ENCODE measurements at regions not wholly inside any gene's neighbourhood (a gene's known extent, or its start where the extent isn't known, plus 50 kb on each side); places are given as distances from the start of the nearest gene placed in this dataset.

DNA sequence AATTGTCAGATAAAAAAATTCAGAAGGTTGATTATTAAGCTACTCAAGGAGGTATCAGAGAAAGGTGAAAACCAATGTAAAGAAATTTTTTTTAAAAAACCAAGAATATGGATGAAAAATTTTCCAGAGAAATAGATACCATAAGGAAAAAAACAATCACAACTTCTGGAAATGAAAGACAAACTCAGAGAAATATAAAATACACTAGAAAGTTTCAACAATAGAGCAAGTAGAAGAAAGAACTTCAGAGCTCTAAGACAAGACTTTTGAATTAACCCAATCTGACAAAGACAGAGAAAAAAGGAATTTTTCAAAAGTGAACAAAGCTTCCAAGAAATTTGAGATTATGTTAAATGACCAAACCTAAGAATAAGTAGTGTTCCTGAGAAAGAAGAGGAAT lies 62.9 kb upstream of the TEAD1 start:
- H3K4me3 ChIP-seq, result no peak overlapping the region
- H3K4me1 ChIP-seq (ENCODE audit: control insufficient read depth, insufficient read depth, low read length), result no peaks in the 10 kb centered on the region
- no peak overlapping the region for H3K9ac ChIP-seq (ENCODE audit: control insufficient read depth, insufficient read depth, low read length)
- H4K20me1 ChIP-seq (ENCODE audit: control insufficient read depth, insufficient read depth), result no peaks in the 10 kb centered on the region
- ATAC-seq (no peak), DNase-seq (ENCODE audit: low read depth, low spot score) (no peak), FAIRE-seq (no peak)
- TF ChIP-seq BRCA1 (IDR thresholded peaks at IDR 0.05; ENCODE audit: low read depth, low read length) (no peak), SREBF2 (IDR thresholded peaks at IDR 0.05; ENCODE audit: low read length) (no peak), PML (IDR thresholded peaks at IDR 0.05; ENCODE audit: low read length) (no peak)
- H3K27me3 ChIP-seq (replicated peaks in 1 of 2; ENCODE audit: control insufficient read depth in 2 of 2, insufficient read depth in 2 of 2, low read length in 1 of 2), result no peaks in the 10 kb centered on the region
- CTCF ChIA-PET, result interaction anchor here (0.6 to 1.4 kb wide), 4 partner anchors 12 to 98 kb away, joined by 3 to 5 read pairs (median 4); no protein-coding TSS in a partner anchor
- no peaks in the 10 kb centered on the region for H3K36me3 ChIP-seq (ENCODE audit: control insufficient read depth in 2 of 2, insufficient read depth in 2 of 2, low read length in 1 of 2)
- H3K9me3 ChIP-seq (replicated peaks; ENCODE audit: control insufficient read depth, insufficient read depth, low read length), result no peaks in the 10 kb centered on the region
- no peaks in the 10 kb centered on the region for H3K79me2 ChIP-seq (ENCODE audit: control insufficient read depth, insufficient read depth, low read length)
- BruUV-seq (replicated peaks), result no TSS peak
- RAD21 ChIA-PET (ENCODE audit: unreplicated experiment), result no interaction called here
- intact Hi-C loops (cut with micrococcal nuclease; ENCODE audit: unreplicated experiment), result no loop called here
- in situ Hi-C loops (cut with MboI), result no loop called here
- POLR2A ChIA-PET, result no interaction called here
- no peak overlapping the region for H3K27ac ChIP-seq (ENCODE audit: control insufficient read depth, insufficient read depth)
- no peak overlapping the region for H2AFZ ChIP-seq (ENCODE audit: control insufficient read depth, low read depth, low read length)
- H3K4me2 ChIP-seq (ENCODE audit: control insufficient read depth, insufficient read depth), result no peak overlapping the region
- SMC1A ChIA-PET (ENCODE audit: uncharacterized antibody, unreplicated experiment), result interaction anchor here (1.7 kb wide), 1 partner anchor 10 kb away, joined by 3 read pairs; no protein-coding TSS in a partner anchor

- RAD21 ChIA-PET (ENCODE audit: unreplicated experiment), result no interaction called here
- BruUV-seq (replicated peaks), result no TSS peak
These were observed 56.6 kb upstream of the TEAD1 start for GRCh38 chr11:12617632-12618031.

More at GRCh38 chr11:12617632-12618031, 56.6 kb upstream of the TEAD1 start:
- Histone ChIP-seq H3K36me3 (ENCODE audit: control insufficient read depth in 2 of 2, insufficient read depth in 2 of 2, low read length in 1 of 2) (no peaks in the 10 kb centered on the region), H2AFZ (ENCODE audit: control insufficient read depth, low read depth, low read length) (no peak overlapping the region), H3K4me1 (ENCODE audit: control insufficient read depth, insufficient read depth, low read length) (no peaks in the 10 kb centered on the region), H3K9me3 (replicated peaks; ENCODE audit: control insufficient read depth, insufficient read depth, low read length) (no peaks in the 10 kb centered on the region), H3K9ac (ENCODE audit: control insufficient read depth, insufficient read depth, low read length) (no peak overlapping the region), H3K4me3 (no peak overlapping the region), H3K27me3 (replicated peaks in 1 of 2; ENCODE audit: control insufficient read depth in 2 of 2, insufficient read depth in 2 of 2, low read length in 1 of 2) (no peaks in the 10 kb centered on the region), H4K20me1 (ENCODE audit: control insufficient read depth, insufficient read depth) (no peaks in the 10 kb centered on the region), H3K4me2 (ENCODE audit: control insufficient read depth, insufficient read depth) (no peak overlapping the region), H3K79me2 (ENCODE audit: control insufficient read depth, insufficient read depth, low read length) (no peaks in the 10 kb centered on the region), H3K27ac (ENCODE audit: control insufficient read depth, insufficient read depth) (no peak overlapping the region)
- ChIA-PET POLR2A (no interaction called here), SMC1A (ENCODE audit: uncharacterized antibody, unreplicated experiment) (no interaction called here), CTCF (interaction anchor here (0.6 to 1.6 kb wide), 2 partner anchors 19 to 38 kb away, joined by 3 to 5 read pairs; no protein-coding TSS in a partner anchor)
- FAIRE-seq (no peak), ATAC-seq (no peak), DNase-seq (ENCODE audit: low read depth, low spot score) (no peak)
- TF ChIP-seq NFXL1 (IDR thresholded peaks at IDR 0.05; ENCODE audit: borderline replicate concordance) (no peak), TAF1 (IDR thresholded peaks at IDR 0.05; ENCODE audit: borderline replicate concordance, low read depth, low read length) (no peak), FOS (IDR thresholded peaks at IDR 0.05; ENCODE audit: borderline replicate concordance, extremely low read depth, insufficient read length) (no peak)
- in situ Hi-C loops (cut with MboI), result no loop called here
- 40% methylated on average over 3 of the region's 3 CpGs for WGBS (ENCODE audit: insufficient coverage, insufficient replicate concordance, low lambda C conversion rate, missing lambda C conversion rate)
- intact Hi-C loops (cut with micrococcal nuclease; ENCODE audit: unreplicated experiment), result no loop called here
